SU-DHL-6 (cell line): ENCODE measurements at regions not wholly inside any gene's neighbourhood (a gene's known extent, or its start where the extent isn't known, plus 50 kb on each side); places are given as distances from the start of the nearest gene placed in this dataset.

ENCODE experiments used
- H2AFZ ChIP-seq: fragments of 200-600 bp; sonication (generic); 2 replicates; pipeline ENCODE4 v1.6.1; 2014; ENCODE audit warnings: low read depth, mild to moderate bottlenecking, moderate library complexity, mixed read lengths, antibody characterized with exemption, low read length; ENCODE audit not compliant: severe bottlenecking
- H3F3A ChIP-seq: fragments of 200-600 bp; shearing (Covaris generic); 2 replicates; pipeline ENCODE4 v1.6.0; 2016; ENCODE audit warnings: antibody characterized with exemption, mild to moderate bottlenecking; ENCODE audit not compliant: insufficient read depth
- H3K27ac ChIP-seq: fragments of 200-600 bp; sonication (generic); 2 replicates; pipeline ENCODE4 v1.5.1; 2016; ENCODE audit warnings: low read depth, mild to moderate bottlenecking, low read length, moderate library complexity, mixed read lengths
- H3K27me3 ChIP-seq: fragments of 200-600 bp; sonication (generic), shearing (Covaris generic); 2 replicates; pipeline ENCODE4 v1.6.0; 2014; ENCODE audit warnings: mild to moderate bottlenecking, low read length
- H3K36me3 ChIP-seq: fragments of 200-600 bp; sonication (generic); 2 replicates; pipeline ENCODE4 v1.6.1; 2014; ENCODE audit warnings: mild to moderate bottlenecking, low read length, mixed read lengths
- H3K4me2 ChIP-seq: fragments of 300-600, 200-600 bp; shearing (Covaris generic), sonication (generic); 2 replicates; pipeline ENCODE4 v1.6.0; 2014; ENCODE audit warnings: low read length, low read depth, mild to moderate bottlenecking; ENCODE audit not compliant: poor library complexity, severe bottlenecking
- H3K4me3 ChIP-seq: fragments of 200-600 bp; sonication (generic); 2 replicates; pipeline ENCODE4 v1.5.1; 2014; ENCODE audit warnings: antibody characterized with exemption, low read length, mild to moderate bottlenecking, mixed read lengths; ENCODE audit not compliant: insufficient read depth, poor library complexity, severe bottlenecking
- H3K79me2 ChIP-seq: fragments of 200-600 bp; sonication (generic); 2 replicates; pipeline ENCODE4 v1.6.1; 2014; ENCODE audit warnings: mild to moderate bottlenecking, low read length, moderate library complexity; ENCODE audit not compliant: insufficient read depth
- H3K9ac ChIP-seq: fragments of 200-600 bp; sonication (generic); 2 replicates; pipeline ENCODE4 v1.7.0; 2014; ENCODE audit warnings: mild to moderate bottlenecking, low read length
- H3K9me2 ChIP-seq: fragments of 200-600 bp; sonication (generic); replicated peaks from 2 replicates; pipeline ENCODE4 v1.6.1; 2014; ENCODE audit warnings: low read length; ENCODE audit not compliant: insufficient read depth
- H3K9me3 ChIP-seq: fragments of 200-600 bp; sonication (generic); 2 replicates; pipeline ENCODE4 v1.6.1; 2014; ENCODE audit warnings: low read length, mixed read lengths; ENCODE audit not compliant: insufficient read depth
- H4K20me1 ChIP-seq: fragments of 200-600 bp; sonication (generic); 2 replicates; pipeline ENCODE4 v1.6.1; 2014; ENCODE audit warnings: low read depth, mild to moderate bottlenecking, antibody characterized with exemption, low read length, moderate library complexity, mixed read lengths
- EZH2phosphoT487 ChIP-seq: fragments of 200-600 bp; sonication (generic), shearing (Covaris generic); conservative IDR thresholded peaks from 2 replicates; pipeline ENCODE4 v1.6.1; 2018; ENCODE audit warnings: mild to moderate bottlenecking, antibody characterized with exemption, low read length, moderate library complexity, mixed read lengths
- TF ChIP-seq, protein P1 (sequence below): fragments of 200-600 bp; sonication (generic); IDR thresholded peaks from one replicate; pipeline ENCODE4 v1.5.1; 2017; ENCODE audit warnings: antibody characterized with exemption, mild to moderate bottlenecking, low read length, moderate library complexity; ENCODE audit not compliant: insufficient read depth, poor library complexity, severe bottlenecking

DNA sequence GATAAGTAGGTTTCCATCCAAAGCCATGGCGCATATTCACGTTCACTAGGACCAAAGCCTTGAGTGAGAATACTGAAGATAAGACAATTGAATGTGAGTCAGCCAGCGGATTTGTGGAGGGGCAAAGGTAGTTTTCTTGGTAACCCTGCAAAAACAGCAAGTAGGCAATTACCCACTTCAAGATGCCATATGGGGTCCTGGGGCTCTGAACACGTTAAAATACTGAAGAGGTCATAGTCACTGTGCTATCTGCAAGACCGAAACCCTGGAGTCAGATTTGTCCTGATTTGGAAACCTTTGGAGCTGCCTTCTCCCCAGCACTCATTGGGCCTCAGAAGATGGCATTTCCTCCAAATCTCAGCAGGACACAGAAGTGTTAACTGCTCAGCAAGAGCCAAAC, 646.9 kb upstream of the LMCD1 start:
- Histone ChIP-seq H3K4me2 (no peak overlapping the region), H3K27ac (no peak overlapping the region), H3K9me2 (no peaks in the 10 kb centered on the region)

DNA sequence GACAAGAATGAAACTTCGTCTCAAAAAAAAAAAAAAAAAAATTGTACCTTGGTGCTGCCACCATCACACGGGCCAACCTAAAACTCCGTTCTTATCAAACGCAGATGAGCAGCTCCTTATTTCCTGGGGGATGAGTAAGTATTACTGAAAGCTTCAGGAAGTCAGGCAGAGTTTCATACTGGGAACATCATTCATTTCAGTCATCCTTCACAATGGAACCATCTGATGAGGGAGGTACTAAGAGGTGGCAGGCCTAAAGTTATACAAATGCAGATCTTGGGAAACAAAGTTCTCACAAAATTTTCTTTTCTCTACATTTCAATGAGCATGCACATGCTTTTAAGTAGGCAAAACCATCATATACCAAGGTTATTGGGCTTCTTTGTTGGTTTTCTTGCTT, 636.0 kb upstream of the LMCD1 start:
- Histone ChIP-seq H3K4me2 (no peak overlapping the region), H3K36me3 (no peaks in the 10 kb centered on the region), H3K9me2 (no peaks in the 10 kb centered on the region), H3F3A (no peaks in the 10 kb centered on the region), H3K4me3 (no peak overlapping the region), H3K9ac (no peak overlapping the region), H2AFZ (no peak overlapping the region), H3K27me3 (no peaks in the 10 kb centered on the region), H4K20me1 (no peaks in the 10 kb centered on the region), H3K9me3 (no peaks in the 10 kb centered on the region), H3K79me2 (no peaks in the 10 kb centered on the region), H3K27ac (no peak overlapping the region)
- no peak for TF ChIP-seq EZH2phosphoT487
- TF ChIP-seq, protein P1, sequence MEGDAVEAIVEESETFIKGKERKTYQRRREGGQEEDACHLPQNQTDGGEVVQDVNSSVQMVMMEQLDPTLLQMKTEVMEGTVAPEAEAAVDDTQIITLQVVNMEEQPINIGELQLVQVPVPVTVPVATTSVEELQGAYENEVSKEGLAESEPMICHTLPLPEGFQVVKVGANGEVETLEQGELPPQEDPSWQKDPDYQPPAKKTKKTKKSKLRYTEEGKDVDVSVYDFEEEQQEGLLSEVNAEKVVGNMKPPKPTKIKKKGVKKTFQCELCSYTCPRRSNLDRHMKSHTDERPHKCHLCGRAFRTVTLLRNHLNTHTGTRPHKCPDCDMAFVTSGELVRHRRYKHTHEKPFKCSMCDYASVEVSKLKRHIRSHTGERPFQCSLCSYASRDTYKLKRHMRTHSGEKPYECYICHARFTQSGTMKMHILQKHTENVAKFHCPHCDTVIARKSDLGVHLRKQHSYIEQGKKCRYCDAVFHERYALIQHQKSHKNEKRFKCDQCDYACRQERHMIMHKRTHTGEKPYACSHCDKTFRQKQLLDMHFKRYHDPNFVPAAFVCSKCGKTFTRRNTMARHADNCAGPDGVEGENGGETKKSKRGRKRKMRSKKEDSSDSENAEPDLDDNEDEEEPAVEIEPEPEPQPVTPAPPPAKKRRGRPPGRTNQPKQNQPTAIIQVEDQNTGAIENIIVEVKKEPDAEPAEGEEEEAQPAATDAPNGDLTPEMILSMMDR, result no peak

More for the DNA sequence above, 646.9 kb upstream of the LMCD1 start:
- no peaks in the 10 kb centered on the region for H3K36me3 ChIP-seq
- H4K20me1 ChIP-seq, result no peaks in the 10 kb centered on the region
- no peaks in the 10 kb centered on the region for H3F3A ChIP-seq
- H3K9ac ChIP-seq, result no peak overlapping the region
- no peak overlapping the region for H2AFZ ChIP-seq
- H3K9me3 ChIP-seq, result no peaks in the 10 kb centered on the region
- no peaks in the 10 kb centered on the region for H3K27me3 ChIP-seq
- H3K79me2 ChIP-seq, result no peaks in the 10 kb centered on the region
- H3K4me3 ChIP-seq, result no peak overlapping the region
- TF ChIP-seq, protein P1, result no peak
- no peak for TF ChIP-seq EZH2phosphoT487

DNA sequence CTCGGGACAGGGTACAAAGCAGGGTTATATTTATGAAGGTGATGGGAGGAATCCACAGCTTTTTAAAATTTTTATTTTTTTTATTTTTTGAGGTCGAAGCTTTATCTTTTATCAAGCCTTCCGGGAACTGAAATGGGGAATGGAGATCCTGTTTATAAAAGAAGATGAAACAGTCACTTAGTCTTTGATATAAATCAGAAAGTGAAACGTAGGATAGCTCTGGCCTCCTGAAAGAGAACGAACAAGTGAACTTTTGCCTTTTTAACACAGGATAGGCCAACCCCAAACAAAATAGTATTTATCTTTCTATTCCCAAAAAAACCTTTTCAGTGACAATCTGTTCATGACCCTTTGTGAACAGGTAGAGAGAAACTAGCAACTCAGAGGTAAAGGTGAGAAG, 634.0 kb upstream of the LMCD1 start:
- no peak for TF ChIP-seq EZH2phosphoT487
- TF ChIP-seq, protein P1, result no peak
- H3K36me3 ChIP-seq, result no peaks in the 10 kb centered on the region

More for the DNA sequence above, 634.0 kb upstream of the LMCD1 start:
- no peaks in the 10 kb centered on the region for H3K9me2 ChIP-seq
- H3F3A ChIP-seq, result no peaks in the 10 kb centered on the region
- no peak overlapping the region for H3K9ac ChIP-seq
- no peak overlapping the region for H3K4me2 ChIP-seq
- H3K9me3 ChIP-seq, result no peaks in the 10 kb centered on the region
- H2AFZ ChIP-seq, result no peak overlapping the region
- H3K27me3 ChIP-seq, result no peaks in the 10 kb centered on the region
- no peak overlapping the region for H3K27ac ChIP-seq
- H4K20me1 ChIP-seq, result no peaks in the 10 kb centered on the region
- H3K79me2 ChIP-seq, result no peaks in the 10 kb centered on the region
- H3K4me3 ChIP-seq, result no peak overlapping the region
